A673 (cell line): ENCODE measurements at regions not wholly inside any gene's neighbourhood (a gene's known extent, or its start where the extent isn't known, plus 50 kb on each side); places are given as distances from the start of the nearest gene placed in this dataset.

Experiments used
- CTCF ChIP-seq: fragments of 300-800, 200-600 bp; sonication (generic); conservative IDR thresholded peaks from 2 replicates; pipeline ENCODE4 v1.5.1; 2017; ENCODE audit warnings: low read depth, mild to moderate bottlenecking, antibody characterized with exemption, low read length, moderate library complexity, mixed read lengths
- EZH2 ChIP-seq: fragments of 200-600 bp; sonication (generic); IDR thresholded peaks from 2 replicates; pipeline ENCODE4 v1.6.1; 2017; ENCODE audit warnings: borderline replicate concordance, low read depth, mild to moderate bottlenecking, mixed read lengths, antibody characterized with exemption, low read length; ENCODE audit not compliant: poor library complexity, severe bottlenecking

- TF ChIP-seq CTCF (no peak), EZH2 (no peak)
These were observed 252.4 kb upstream of the EGLN3 start for GRCh38 chr14:34203251-34203722.
